NCI-H1436 (cell line): ENCODE measurements at regions not wholly inside any gene's neighbourhood (a gene's known extent, or its start where the extent isn't known, plus 50 kb on each side); places are given as distances from the start of the nearest gene placed in this dataset.

Experiments
- DNase-seq: peaks from one replicate; lab custom pipeline; 2025; lab: John Stamatoyannopoulos, UW

DNA sequence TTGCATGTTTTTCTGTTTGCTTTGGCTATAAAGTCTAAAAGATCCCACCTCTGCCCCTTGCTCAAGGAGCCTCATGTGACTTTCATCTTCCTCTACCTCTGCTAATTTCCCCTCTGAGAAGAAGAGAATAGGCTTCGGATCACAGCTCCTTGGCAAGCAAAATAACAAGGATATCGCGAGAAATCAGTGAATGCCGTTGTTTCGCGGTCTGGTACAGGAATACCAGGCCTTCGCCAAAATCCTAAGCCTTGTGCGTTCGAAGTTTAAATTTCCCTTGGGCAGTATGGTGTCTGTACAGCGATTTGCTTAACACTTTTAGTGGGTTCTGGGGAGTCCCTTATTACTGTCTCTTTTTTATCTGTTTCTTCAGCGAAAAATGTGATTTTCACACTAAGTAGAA, 142.3 kb downstream of the IRF8 start:
- DNase-seq = no peak

DNA sequence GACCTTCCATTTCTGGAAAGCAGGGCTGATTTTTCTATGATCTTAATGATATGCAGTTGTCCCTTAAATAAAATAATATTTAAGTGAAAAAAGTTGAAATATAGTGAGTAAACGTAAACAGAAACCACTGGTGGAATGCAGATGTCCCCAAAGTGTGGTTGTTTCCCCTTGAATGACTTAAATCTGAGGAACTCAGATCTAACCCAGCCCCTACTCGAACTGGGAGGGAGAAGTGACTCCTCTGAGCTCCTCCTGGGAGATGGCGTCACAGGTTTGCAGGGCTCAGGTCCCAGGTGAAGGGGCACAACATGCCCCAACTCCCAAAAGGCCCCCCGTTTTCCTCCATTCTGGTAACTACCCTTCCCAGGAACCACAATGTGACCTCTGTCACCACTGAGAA, 142.8 kb downstream of the IRF8 start:
- DNase-seq = no peak

DNA sequence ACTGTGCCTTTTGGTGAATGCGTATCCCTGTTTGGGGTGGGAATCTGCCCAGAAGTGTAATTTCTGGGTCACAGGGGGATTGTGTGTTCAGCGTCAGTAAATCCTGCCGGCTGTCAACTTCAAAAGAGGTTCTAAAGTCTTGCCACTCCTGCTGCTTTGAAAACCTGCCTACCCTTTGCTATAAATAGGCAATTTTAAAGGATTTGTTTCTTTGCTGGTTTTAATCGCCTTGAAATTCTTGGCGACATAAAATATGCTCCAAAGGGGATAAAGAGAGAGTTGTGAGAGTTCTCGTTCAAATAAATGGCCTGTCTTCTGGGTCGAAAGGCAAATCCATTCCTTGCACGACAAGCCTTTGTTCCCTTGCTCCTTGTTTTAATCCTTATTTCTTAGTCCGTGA, 143.4 kb downstream of the IRF8 start:
- DNase-seq = no peak

DNA sequence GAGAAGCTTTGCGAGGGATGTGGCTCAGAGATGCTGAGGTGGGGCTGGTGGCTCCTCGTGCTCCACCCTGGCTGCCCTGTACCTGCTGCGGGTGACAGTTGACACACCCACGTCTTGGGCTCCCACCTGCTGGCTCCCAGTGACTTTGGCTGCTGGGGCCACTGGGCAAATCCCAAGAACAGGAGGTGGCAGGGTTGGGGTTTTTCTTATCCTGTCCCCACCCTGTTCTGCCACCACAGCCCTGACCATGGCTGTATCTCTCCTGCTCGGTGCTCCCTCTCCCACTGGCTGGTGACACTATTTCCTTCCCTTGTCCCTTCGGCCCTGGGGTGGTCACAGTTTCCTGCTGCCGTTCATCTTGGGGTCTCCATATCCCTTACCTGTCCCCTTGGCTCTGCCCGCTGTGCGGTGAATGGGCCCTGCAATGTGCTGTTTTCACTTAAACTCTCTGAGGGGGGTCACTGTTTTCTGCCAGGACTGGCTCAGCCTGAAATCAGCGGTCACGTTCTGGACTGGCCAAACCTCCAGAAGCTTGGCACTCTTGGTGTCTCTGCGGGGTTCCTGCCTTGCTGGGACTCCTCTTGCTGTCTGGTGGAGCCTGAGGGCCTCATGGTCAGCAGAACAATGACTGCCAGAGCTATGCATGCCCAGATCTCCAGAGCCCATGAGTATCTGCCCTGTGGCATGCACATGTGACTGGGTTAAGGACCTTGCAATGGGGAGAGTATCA, 144.2 kb downstream of the IRF8 start:
- no peak for DNase-seq

DNA sequence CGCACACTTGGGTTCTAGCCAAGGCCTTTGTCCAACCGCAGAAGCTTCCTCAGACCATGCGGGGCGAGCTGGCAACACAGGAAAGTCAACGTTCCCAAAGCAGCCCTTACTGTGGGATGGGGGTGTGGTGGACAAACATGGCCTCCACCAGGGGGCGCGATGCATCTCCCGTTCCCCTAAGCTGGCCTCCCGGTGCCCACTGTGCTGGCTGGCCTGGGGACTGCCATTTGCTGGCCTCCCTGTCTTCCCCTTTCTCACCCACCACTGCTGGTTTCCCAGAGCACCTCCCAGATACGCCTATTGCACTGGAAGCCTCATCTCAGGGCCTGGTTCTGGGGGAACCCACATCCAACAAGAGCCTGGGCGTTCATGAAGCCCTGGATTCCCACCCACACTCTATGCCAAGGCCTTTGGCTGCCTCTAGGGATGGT, 145.3 kb downstream of the IRF8 start:
- DNase-seq = no peak

DNA sequence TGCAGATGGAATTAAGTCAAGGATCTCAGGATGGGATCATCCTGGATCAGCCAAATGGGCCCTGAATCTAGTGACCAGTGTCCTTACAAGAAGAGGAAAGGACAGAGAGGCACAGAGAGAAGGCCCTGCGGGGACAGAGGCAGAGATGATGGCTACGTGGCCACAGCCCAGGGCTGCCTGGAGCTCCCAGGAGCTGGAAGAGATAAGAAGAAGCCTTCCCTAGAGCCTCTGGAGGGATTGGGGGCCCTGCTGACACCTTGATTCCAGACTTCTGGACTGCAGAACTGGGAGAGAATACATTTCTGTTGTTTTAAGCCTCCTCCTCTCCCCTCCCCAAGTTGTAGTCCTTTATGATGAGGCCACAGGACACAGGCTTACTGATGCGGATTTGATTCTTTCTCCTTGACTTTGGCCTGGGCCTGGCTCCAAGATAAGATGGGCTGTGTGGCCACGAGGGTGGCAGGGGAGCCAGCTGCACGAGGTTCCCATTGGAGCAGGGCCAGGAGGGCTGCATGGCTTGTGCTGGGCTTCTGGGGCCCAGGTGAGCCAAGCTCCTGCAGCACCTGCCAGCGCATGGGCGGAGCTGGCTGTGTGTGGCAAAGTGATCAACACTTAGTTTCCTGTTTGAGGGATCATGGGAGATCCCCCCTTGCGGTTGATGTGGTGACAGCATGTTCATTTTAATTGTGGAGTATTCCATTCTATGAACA, 146.1 kb downstream of the IRF8 start:
- DNase-seq = no peak

DNA sequence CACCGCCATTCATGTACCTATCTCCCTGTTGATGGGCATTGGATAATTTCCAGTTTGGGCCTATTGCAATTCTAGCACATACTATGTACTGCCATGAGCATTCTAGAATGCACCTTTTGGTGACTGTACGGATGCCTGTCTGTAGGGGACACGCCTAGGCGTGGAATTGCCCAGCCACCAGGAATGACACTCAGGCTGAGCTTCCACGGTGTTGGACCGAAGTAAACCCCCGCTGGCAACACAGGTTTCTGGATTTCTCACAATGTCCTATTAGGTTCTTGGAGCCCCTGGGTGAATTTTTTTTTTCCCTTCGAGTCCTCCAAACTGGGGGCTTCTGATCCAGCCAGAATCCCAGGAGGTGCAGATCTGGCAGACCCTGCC, 146.6 kb downstream of the IRF8 start:
- no peak for DNase-seq

DNA sequence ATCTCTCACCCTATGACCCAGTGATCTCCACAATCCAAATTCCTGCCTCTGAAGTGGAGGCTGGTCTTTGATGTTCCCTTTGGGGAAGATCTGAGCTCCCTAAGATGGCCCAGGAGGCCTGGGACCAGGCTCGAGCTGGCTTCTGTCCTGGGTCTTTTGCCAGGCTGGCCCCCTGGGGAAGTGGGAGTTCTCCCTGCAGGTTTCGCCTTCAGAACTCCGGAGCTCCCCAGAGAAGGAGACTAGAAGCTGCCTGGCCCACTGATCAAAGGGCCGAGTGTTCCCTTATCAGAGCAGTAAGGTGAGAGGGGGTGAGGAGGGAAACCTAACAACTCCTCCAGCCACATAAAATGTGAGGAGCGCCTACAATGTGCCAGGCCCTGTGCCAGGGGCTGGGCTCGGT, 147.1 kb downstream of the IRF8 start:
- no peak for DNase-seq

DNA sequence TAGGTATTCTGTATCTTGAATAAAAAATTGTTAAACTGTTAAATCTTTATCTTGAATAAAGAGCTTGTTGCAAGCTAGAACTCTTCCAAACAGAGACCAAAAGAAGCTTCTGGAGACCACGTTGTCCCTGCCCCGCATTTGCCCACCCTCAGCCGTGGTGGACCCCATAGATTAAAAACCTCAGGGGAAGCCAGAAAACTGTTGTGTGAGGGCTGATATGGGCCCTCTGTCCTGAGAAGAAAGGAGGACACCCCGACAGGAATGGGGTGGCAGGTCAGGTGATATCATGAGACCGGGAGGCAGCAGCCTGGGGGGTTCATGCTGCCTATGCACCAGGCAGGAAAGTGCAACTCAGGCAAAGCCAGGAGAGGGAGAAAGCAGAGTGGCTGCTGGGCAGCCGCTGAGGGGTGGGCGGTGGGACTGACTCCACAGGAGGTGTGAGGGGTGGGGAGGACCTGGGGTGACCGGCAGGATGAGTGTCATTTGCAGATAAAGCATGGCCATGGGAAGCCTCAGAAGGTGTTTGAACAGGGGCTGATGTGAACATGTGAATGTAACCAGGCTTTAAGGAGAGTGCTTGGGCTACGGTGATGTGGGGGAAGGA, 147.8 kb downstream of the IRF8 start:
- DNase-seq = no peak

DNA sequence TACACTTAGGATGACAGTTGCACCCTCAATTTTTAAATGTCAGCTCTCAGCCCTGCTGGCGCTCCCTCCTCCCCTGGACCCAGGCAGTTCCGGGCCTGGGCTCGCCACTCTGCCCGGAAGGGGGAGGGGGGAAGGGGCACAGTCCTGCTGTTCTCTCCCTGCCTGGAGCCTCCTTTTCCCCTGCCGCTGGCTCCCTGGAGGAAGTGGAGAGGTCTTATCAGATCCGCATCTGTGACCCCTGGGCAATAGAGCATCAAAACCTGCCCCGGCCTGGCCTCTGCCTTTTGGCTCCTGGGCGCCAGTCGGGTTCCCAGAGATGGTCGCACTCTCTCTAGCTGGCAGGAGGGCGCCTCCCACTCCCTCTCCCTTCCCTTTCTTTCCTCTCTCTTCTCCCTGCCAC, 149.3 kb downstream of the IRF8 start:
- no peak for DNase-seq

DNA sequence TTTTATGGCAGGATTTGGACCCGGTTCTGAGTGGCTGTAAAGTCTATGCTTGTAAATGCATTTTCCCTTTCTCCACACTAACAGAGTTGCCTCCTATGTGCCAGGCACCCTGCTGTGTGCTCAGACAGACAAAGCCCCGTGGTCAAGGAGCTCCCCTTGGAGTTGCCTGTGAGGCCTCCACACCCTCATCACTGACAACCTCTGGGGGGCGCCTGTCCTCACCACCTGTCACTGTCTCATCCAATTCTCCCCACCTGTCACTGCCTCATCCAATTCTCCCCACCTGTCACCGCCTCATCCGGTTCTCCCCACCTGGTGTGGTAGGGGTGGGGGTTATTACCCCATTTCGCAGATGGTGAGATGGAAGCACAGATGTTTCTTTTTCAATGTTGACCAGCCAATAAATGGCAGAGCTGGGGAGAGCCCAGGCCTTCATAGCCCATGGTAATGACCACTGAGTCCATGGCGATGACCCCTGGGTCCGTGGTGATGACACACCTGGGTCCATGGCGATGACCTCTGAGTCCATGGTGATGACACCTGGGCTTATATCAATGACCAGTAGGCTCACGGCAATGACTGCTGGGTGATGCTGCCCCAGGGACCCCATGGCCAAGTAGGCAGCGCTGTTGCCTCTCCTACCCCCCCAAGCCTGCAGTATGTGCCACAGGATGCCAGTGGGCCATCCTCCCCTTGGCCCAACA, 150.1 kb downstream of the IRF8 start:
- no peak for DNase-seq

DNA sequence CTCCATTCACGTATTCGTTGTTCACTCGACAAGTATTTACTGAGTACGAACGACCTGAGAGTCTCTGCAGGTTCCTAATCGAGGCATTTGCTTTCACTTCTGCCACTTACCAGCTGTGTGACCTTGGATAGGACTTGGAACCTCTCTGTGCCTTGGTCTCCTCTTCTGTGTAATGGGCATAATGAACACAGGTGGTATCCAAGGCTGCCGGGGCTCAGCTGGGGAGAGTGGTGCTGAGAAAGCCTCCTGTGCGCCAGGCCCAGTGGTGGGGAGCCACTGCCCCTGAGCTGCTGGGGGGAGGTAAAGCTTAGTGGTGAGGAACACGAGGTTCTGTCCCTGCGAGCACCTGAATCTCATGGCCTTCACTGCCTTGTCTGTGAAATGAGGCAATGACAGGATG, 150.7 kb downstream of the IRF8 start:
- DNase-seq = no peak

DNA sequence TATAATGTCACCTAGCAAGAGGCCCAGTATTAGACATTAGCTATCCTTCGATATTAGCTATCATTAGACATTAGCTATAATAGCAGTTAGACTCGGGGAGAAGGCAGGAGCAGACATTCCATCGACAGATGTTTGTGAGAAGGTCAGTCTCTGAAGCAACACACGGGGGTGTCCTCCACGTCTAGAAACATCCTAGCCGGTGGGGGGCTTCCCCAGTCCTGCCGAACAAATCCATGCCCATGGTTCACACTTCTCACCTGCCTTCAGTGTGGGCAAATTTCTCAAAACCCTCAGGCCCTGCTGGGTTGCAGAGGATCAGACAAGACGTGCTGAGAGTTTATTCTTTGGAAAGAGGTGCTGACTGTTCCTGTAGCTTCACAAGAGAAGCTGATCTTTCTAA, 151.1 kb downstream of the IRF8 start:
- DNase-seq = no peak

DNA sequence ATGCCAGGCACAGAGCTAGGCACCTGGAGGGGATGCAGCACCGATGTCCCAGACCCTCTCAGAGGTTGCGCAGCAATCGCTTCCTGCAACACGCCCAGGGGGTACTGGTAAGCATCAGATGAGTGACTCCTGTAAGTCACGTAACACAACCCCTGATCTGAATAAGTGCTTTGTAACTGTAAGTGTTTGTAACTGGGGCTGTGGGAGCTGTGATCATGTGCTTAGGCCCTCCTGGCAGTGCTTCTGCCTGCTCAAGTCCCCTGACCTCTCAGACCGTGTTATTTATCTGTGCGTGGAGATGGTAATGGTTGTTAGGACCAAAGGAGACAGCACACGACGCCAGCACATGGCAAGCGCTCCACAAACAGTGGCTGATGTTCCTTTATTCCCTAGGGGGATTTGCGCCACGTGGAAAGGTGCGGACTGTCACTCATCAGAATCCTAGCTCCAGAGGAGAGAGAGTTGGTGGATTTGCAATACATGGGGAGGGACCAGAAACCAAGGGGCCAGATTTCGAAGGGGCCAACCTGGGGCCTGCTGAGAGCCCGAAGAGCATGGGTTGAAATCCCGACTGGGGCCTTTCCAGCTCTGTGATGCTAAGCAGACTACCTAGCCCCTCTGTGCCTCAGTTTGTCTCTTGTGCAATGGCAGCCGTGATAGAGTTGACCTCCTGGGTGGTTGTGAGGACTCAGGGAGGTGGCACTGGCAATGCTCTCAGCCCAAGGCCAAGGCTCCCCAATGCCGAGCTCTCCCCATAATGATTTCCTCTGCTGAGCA, 151.8 kb downstream of the IRF8 start:
- DNase-seq = no peak

DNA sequence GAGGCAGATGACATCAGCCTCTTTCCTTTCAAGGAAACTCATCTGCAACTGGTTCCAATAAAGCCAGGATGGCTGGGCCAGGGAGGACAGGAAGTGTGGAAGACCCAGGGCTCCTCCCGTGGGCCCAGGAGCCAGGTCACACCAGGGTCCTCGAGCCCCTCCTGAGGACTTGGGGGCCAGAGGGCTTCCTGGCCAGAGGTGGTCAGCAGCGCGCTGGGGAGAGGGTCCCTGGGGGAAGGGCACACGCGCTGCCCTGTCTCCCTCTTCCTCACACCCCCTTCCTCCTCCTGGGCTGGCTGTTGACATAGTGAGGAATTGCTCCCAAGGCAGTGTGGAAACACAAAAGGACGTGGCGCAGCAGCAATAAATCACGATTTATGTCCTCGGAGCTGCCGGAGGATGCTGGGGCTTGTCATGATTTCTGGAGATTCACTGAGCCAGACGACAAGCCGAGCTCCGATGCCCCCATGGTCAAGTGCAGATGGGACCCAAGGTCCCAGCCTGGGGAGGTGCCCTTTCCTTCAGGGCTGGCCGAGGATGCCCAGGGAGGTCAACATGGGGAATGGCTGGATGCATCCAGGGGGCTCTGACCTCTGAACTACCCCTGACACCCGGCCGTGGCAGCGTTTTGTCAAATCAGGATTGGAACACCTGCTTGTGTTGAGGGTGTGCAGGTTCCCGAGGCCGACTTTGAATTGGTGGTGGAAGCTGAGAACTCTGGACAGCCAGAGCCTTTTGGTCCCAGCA, 152.6 kb downstream of the IRF8 start:
- no peak for DNase-seq

DNA sequence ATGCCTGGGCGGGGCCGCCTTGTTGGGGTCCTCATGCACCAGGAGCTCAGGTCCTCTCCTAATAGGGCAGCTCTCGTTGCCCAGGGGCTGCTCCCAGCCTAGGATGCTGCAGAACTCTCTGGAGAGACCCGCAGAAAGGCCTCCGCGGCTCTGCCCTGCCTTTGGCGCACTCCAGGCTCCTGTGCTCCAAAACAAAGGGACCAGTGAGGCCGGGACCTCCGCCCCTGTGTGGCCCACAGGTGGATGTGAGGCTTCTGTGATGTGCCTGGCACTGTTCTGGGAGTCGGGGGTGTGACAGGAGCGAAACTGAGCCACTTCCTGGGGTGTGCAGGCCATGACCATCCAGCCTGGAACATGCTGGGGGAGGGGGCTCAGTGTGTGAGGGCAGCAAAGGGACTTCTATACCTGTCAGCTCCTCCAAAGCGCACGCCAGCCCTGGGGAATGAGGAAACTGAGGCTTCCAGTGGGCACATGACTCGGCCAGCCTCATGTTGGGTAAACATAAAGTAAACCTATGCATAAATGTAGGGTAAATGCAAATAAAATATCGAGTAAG, 153.2 kb downstream of the IRF8 start:
- DNase-seq = no peak

DNA sequence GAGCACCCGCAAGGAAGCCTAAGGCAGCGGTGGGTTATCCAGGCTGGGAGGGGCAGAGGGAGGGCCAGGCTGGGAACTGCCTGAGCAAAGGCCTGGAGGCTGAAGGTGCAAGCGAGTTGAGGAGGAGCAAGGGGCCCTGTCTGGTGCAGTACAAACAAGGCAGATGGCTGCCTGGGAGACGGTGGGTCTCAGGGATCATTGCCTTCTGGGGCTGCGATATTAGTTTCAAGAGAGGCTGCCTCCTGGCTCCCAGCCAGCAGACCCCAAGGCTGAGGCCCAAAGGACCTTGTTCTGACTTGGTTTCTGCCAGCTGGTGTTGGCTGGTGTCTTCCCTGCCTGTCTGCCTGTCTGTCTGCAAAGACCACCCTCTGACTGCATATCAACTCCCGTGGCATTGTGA, 154.0 kb downstream of the IRF8 start:
- DNase-seq = no peak

DNA sequence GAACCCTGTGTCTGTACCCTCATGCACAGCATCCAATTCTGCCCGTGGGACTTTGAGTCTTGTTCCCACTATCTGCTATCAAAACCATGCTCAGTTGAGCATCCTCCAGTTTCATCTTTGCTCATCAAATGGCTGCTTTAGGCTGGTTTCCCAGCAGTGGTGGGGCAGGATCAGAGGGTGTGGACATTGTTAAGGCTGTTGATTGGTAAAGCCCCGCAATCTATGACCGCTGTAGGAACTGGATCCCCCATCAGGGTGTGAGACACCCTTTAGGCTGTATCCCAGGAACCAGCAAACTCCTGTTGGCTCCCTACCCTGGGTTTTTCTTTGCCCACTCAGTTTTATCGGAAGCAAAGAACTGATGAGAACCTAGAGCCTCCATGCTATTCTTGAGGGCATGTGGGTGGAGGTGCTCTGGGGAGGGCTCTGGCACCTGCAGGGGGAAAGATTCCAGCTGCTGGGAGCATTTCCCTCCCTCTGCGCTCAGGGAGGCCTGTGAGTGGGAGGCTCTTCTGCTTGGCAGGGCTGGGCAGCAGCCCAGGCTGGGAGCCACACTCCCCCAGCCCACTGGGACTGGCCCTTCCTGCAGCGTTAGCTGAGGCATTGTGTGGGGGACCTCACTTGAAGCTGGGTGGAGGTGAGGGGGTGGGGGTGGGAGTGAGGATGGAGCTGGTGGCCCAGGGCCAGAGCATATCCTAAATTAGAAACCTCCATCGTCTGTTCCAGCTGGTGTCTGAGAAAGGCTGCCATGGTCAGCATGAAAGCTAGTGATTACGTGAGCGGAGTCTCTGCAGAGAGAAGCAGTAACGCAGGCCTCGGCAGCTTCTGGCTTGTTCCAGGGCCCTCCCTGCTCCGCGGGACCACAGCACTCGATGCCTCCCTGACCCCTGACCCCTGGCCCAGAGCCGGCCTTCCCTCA, 160.6 kb downstream of the IRF8 start:
- DNase-seq = no peak

DNA sequence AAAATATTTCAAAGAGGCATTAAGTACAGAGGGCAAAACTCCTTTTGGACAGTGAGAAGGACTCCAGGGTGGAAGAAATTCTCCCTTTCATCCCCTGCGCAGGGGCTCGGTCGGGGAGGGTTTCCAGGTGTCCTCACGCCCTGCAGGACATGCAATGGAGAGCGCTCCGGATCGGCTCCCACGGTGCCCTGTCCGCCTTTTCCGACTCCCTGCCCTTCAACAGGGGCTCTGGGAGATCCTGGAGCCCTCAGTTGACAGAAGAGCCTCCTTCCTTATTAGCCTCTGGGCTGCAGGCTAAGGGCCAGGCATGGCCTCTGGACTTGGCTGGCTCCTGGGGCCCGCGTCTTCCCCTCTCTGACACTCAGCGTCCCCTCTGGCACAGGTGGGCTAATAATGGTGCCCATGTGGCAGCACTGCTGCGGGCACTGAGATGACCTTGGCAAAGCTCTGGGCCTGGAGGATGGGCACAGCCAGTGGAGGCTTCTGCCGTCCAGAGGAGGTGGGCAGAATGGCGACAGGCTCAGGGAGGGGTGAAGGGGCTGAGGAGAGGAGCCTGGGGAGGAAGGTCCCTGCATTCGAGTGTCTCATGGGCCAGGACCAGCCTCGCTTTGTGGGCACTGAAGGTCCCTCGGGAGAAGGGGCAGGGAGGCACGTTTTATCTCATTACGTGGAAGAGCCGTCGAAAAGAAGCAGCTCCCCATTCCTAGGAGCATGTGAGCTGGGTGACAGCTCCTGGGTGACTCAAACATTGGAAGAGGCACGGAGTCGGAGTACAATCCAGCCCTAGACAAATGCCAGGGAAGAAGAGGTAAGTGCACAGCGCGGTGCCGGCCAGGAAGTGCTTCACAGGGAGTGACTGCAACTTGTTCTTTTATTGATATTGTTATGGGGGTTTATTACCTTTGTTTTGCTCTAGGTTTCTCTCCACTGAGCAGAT, 161.7 kb downstream of the IRF8 start:
- no peak for DNase-seq
